ENCODE measurements at regions not wholly inside any gene's neighbourhood (a gene's known extent, or its start where the extent isn't known, plus 50 kb on each side); places are given as distances from the start of the nearest gene placed in this dataset.
"Not testable (repeated sequence)": the region's sequence is repeated elsewhere in the genome, so short reads cannot be mapped to it uniquely, and the experiment has no call there.

DNA sequence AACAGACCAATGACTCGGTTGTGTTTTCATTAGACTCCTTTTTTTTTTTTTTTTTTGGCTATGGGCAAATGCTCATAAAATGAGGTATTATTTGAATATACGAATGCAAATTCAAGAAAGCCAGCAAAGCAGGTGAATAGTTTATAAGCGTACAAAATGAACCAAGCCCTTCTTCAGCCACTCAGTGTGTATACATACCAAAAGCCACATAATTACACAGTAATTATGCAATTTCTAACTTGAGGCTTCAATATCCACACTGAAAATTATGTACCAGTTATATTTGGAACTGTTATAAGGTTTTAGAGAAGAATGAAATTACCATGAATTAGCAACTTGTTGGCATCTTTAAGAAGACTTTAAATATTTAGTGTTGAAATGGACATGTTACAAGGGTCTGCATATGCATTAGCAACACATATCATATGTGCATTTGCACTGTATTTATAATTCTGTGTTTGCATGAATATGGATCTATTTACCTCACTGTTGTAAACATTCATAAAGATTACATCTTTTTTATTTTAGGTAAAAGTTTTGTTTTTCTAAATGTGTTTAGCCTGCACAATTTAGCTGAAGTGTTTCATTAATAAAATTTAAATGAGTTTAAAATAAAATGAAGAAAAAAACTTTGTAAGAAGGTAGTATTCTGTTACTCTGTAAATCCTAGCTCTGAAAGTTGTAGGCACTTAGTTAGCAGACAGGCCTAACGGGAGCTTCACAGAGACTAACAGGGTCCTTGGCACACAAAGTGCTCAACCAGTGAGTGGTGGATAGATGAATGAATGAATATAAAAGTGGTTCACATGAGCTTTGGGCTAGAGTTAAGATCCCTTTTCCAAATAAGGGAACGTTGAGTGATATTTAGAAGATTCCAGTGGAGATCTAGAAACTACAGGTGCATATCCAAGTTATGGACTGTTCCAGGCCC lies 241.0 kb upstream of the NFIA start:
- intact Hi-C loops (cut with DNase I), result no loop called here

GRCh38 chr1:60840476-60840875 lies 241.9 kb upstream of the NFIA start:
- DNase-seq (ENCODE audit: low spot score); intact Hi-C loops (cut with DNase I): not testable (repeated sequence)

More for the DNA sequence above, 241.0 kb upstream of the NFIA start:
- no peak for DNase-seq (ENCODE audit: low spot score)

DNA sequence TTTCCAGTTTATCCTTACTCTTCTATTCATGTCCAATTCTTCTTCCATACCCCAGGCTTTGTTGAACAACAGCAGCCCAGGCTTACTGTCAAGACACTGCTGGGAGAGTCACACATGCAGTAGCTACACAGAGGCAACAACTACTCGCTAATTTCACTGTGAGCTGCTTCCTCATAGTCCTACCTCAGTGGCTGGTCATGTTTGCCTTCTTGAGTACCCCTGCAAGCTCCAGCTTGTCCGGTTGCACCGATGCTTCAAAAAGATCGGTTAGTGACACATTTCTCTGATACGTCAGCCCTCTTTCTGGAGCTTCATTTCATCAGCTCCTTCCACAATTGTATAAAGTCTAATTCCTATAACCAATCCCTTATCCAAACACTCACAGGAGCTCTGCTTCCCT lies 246.7 kb upstream of the NFIA start:
- intact Hi-C loops (cut with DNase I), result no loop called here

GRCh38 chr1:60833173-60833572 lies 249.2 kb upstream of the NFIA start:
- no peak for DNase-seq (ENCODE audit: low spot score)
- intact Hi-C loops (cut with DNase I), result no loop called here

More for the DNA sequence above, 246.7 kb upstream of the NFIA start:
- DNase-seq (ENCODE audit: low spot score), result no peak

DNA sequence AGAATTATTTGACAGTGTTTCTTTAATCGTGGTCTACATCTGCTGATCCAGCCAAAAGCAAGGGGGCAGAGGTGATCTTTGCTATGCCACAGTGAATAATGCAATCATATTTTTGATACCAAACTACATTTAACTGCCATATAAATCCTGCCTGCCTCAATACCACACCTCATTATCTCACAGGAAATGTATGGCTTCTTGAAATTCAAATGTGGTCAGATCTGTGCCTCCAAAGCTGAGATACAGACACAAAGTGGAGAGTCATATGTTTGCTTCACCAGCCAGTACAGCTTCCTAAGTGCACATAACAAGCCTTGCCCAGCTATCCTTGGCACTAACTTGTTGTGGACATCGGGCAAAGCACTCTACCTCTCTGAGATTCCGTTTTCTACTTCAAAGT lies 250.0 kb upstream of the NFIA start:
- DNase-seq (ENCODE audit: low spot score), result no peak

GRCh38 chr1:60831780-60832179 lies 250.6 kb upstream of the NFIA start:
- no peak for DNase-seq (ENCODE audit: low spot score)
- intact Hi-C loops (cut with DNase I), result no loop called here

More for the DNA sequence above, 250.0 kb upstream of the NFIA start:
- intact Hi-C loops (cut with DNase I), result no loop called here

- intact Hi-C loops (cut with DNase I), result no loop called here
- no peak for DNase-seq (ENCODE audit: low spot score)
Observed at GRCh38 chr1:60828944-60829343, 253.4 kb upstream of the NFIA start.

DNA sequence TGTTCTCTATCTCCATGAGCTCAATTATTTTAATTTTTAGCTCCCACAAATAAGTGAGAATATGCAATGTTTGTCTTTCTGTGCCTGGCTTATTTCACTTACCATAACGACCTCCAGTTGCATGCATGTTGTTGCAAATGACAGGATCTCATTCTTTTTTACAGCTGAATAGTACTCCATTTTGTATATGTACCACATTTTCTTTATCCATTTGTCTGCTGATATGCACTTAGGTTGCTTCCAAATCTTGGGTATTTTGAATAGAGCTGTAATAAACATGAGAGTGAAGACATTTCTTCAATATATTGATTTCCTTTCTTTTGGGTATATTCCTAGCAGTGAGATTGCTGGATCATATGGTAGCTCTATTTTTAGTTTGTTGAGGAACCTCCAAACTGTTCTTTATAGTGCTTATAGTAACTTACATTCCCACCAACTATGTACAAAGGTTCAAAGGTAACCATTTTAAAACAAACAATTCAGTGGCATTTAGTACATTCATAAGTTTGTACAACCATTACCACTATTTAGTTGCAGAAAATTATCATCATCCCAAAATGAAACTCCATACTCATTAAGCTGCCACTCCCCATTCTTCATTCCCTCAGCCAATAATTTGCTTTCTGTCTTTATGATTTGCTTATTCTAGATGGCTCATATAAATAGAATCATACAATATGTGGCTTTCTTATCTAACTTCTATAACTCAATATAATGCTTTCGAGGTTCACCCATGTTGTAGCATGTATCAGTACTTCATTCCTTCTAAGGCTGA lies 255.9 kb upstream of the NFIA start:
- intact Hi-C loops (cut with DNase I), result no loop called here
- no peak for DNase-seq (ENCODE audit: low spot score)

DNA sequence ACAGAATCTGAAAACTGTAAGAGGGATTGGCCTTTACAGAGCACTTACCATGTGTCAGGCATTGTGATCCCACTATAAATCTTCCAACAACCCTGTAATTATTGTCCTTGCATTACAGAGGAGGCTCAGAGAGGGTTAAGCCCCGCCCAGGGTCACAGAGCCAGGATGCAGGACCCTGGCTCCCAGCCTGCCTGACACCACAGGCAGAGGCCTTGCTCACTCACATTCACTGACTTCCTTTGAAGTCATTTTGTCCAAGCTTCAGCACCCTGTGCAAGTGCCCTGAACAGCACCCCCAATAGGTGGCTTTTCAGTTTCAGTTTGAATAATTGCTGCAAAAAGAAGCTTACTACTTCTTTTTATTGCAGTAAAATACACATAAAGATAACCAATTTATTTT lies 256.8 kb upstream of the NFIA start:
- no peak for DNase-seq (ENCODE audit: low spot score)
- intact Hi-C loops (cut with DNase I), result no loop called here

DNA sequence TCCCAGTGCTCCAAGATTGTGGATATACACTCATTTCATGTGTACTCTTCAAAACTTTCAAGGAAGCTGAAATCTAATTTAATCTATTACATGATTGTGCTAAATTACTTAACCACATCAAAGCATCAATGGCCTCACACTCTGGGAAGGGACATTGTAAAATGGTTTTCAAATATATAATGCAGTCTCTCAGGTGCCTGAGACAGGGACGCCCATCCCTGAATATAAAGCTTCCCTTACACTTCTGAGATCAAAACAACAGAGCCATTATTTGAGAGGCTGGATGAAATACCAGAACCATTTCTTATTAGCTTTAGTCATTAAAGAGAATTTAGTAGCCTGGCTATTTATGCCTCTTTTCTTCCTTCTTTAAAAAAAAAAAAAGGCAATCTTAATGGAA lies 259.2 kb upstream of the NFIA start:
- intact Hi-C loops (cut with DNase I), result no loop called here

GRCh38 chr1:60822252-60822651 lies 260.1 kb upstream of the NFIA start:
- no peak for DNase-seq (ENCODE audit: low spot score)
- intact Hi-C loops (cut with DNase I), result no loop called here

More for the DNA sequence above, 259.2 kb upstream of the NFIA start:
- DNase-seq (ENCODE audit: low spot score), result no peak

- DNase-seq (ENCODE audit: low spot score), result no peak
- intact Hi-C loops (cut with DNase I), result no loop called here
Observed at GRCh38 chr1:60821156-60821555, 261.2 kb upstream of the NFIA start.

DNA sequence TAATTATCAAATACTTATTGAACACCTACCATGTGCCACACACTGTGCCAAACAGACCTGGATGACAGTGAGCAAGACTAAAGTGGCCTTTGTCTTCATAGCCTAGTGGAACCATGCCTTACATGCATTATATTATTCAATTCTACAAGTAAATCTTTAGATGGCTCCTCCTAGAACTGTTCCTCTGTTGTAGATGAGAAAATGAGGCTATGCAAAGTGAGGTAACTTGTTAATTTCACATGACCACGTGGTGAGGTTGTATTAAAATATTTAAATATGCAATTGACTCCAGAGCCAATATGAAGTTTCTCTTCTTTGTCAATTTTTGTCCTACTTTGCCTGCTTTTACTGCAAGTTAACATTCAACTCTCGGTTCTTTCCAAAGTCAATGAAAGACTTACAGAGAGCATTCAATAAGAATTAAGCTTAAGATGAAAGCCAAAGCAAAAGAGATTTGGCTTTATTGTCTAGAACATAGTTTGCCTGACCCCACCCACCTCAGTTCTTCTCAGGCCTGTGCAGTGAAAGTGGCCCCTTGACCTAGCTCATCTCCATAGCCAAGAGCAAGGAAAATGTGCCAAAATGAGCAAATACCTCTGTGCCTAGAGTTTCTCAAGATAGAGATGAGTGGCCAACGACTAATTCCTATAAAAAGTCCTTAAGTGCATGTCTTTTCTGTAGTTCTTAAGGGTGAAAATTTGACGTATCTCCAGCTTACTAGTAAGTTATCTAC lies 263.2 kb upstream of the NFIA start:
- intact Hi-C loops (cut with DNase I), result no loop called here
- DNase-seq (ENCODE audit: low spot score), result no peak

DNA sequence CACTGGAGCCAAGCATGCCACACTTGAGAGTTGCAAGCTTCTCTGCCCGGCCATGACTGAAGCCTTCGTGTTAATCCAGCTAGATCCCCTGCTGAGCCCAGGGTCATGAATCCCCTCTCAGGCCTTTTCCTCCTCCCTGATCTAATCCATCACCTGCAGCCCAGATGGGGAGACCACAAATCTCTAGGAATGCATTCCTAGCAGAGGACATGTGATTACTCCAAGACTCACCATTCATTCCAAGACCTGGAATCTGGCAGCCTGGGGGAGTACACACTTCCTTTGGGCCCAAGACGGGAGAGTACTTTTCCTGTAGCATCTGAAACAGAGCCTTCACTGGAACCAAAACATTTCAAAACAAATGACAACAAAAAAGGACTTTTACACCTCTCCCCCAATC lies 269.3 kb upstream of the NFIA start:
- no peak for DNase-seq (ENCODE audit: low spot score)
- intact Hi-C loops (cut with DNase I), result no loop called here

- no peak for DNase-seq (ENCODE audit: low spot score)
- intact Hi-C loops (cut with DNase I), result no loop called here
Observed at GRCh38 chr1:60809204-60809980, 273.0 kb upstream of the NFIA start.

- DNase-seq (ENCODE audit: low spot score), result no peak
- intact Hi-C loops (cut with DNase I), result no loop called here
Observed at GRCh38 chr1:60808676-60809075, 273.7 kb upstream of the NFIA start.

DNA sequence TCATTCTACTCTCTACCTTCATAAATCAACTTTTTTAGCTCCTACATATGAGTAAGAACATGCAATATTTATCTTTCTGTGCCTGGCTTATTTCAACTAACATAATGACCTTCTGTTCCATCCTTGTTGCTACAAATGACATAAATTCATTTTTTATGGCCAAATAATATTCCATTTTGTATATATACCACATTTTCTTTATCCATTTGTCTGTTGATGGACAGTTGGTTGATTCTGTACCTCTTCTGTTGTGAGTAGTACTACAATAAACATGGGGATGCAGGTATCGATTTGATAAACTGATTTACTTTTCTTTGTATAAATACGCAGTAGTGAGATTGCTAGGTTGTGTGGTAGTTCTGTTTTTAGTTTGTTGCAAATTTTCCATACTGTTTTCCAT lies 279.5 kb upstream of the NFIA start:
- intact Hi-C loops (cut with DNase I), result no loop called here

DNA sequence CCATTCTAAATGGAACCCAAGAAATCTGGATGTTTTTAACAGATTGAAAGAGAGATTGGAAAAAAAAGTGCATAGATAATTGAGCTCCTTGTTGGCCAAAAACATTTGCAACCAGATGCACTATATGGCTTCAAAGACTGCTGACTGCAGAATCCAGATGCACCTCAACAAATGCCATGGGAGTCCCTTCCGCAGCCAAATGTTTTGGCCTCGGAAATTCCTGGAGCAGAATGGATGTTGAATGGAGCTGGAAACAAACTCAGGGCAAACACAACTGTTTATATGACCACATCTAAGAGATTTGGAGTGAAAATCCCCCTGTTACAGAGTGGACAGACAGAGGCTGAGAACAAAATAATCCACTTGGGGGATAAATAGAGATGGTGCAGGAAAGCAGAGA lies 285.0 kb upstream of the NFIA start:
- intact Hi-C loops (cut with DNase I), result no loop called here
- no peak for DNase-seq (ENCODE audit: low spot score)

More for the DNA sequence above, 279.5 kb upstream of the NFIA start:
- DNase-seq (ENCODE audit: low spot score), result no peak

- no peak for DNase-seq (ENCODE audit: low spot score)
- intact Hi-C loops (cut with DNase I), result no loop called here
Observed at GRCh38 chr1:60791226-60791625, 291.1 kb upstream of the NFIA start.
